ENCODE measurements at regions not wholly inside any gene's neighbourhood (a gene's known extent, or its start where the extent isn't known, plus 50 kb on each side); places are given as distances from the start of the nearest gene placed in this dataset.

DNA sequence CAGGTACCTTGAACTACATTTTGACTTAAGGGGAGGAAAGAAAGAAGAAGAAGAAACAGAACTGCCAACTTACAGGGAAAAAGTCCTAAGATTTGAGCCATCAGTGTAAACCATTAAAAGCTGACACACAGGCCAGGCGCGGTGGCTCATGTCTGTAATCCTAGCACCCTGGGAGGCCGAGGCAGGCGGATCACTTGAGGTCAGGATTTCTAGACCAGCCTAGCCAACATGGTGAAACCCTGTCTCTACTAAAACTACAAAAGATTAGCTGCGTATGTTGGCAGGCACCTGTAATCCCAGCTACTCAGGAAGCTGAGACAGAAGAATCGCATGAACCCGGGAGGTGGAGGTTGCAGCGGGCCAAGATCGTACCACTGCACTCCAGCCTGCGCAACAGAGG is 389.7 kb upstream of the FAM241A start:
- DNase-seq = no peak
- no peaks in the 10 kb centered on the region for H3K9me3 ChIP-seq (replicated peaks; ENCODE audit: control insufficient read depth, low read depth, low read length)
- no peak overlapping the region for H3K27ac ChIP-seq (ENCODE audit: low read length)
- H3K27me3 ChIP-seq (ENCODE audit: control insufficient read depth, insufficient read depth, low read length) = no peaks in the 10 kb centered on the region
- WGBS (ENCODE audit: insufficient coverage) = 79% methylated on average over 4 of the region's 10 CpGs
- no peak overlapping the region for H3K4me3 ChIP-seq (ENCODE audit: low read length)
- H3K4me1 ChIP-seq (ENCODE audit: control insufficient read depth, insufficient read depth, low read length) = no peaks in the 10 kb centered on the region
- no peaks in the 10 kb centered on the region for H3K36me3 ChIP-seq (ENCODE audit: control insufficient read depth, insufficient read depth, low read length)

DNA sequence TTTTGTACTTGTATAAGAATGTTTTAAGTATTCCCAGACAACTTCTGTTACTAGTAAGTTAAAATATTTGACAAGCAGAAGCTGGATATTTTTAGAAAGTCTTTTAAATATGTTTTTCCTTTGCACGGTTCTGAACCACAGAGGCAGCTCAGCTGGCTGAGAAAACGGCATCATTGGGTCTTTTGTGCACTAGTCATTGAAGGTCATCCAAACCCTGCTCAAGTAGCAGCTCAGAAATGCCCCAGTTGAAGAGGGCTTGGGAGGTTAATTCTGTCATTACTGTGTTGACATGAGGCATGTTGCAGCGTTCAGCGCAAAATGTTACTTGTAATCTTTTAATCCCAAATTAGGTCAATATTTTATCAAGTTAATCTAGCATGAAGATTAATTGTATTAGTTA is 383.7 kb upstream of the FAM241A start:
- Histone ChIP-seq H3K4me3 (ENCODE audit: low read length) (no peak overlapping the region), H3K4me1 (ENCODE audit: control insufficient read depth, insufficient read depth, low read length) (no peaks in the 10 kb centered on the region), H3K27me3 (ENCODE audit: control insufficient read depth, insufficient read depth, low read length) (no peaks in the 10 kb centered on the region), H3K36me3 (ENCODE audit: control insufficient read depth, insufficient read depth, low read length) (no peaks in the 10 kb centered on the region), H3K9me3 (replicated peaks; ENCODE audit: control insufficient read depth, low read depth, low read length) (no peaks in the 10 kb centered on the region), H3K27ac (ENCODE audit: low read length) (no peak overlapping the region)
- peak; percentile 3 for DNase-seq
- WGBS (ENCODE audit: insufficient coverage) = no CpG with 5 or more reads among the region's 4 CpGs

DNA sequence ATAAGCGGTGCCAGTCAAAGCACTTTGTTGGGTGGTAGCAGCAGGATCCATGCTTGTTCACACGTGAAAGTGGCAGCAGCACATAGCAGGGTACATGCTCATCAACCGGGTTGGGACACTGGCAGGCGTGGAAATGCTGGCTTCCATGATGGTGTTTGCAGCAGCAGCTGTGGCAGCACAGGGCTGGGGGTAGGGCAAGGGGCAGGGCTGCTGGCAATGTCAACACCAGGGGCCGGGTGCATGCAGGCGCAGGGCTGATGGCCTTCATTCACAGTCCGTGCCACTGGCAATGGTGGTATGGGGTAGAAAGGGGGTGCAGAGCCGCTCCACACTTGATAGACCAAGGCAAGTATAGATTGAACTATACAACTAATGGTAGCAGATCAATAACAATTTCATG is 374.7 kb upstream of the FAM241A start:
- Histone ChIP-seq H3K9me3 (replicated peaks; ENCODE audit: control insufficient read depth, low read depth, low read length) (no peaks in the 10 kb centered on the region), H3K4me1 (ENCODE audit: control insufficient read depth, insufficient read depth, low read length) (no peaks in the 10 kb centered on the region), H3K36me3 (ENCODE audit: control insufficient read depth, insufficient read depth, low read length) (no peaks in the 10 kb centered on the region), H3K4me3 (ENCODE audit: low read length) (no peak overlapping the region), H3K27ac (ENCODE audit: low read length) (no peak overlapping the region), H3K27me3 (ENCODE audit: control insufficient read depth, insufficient read depth, low read length) (no peaks in the 10 kb centered on the region)
- DNase-seq = no peak
- WGBS (ENCODE audit: insufficient coverage) = 94% methylated on average over 6 of the region's 8 CpGs

DNA sequence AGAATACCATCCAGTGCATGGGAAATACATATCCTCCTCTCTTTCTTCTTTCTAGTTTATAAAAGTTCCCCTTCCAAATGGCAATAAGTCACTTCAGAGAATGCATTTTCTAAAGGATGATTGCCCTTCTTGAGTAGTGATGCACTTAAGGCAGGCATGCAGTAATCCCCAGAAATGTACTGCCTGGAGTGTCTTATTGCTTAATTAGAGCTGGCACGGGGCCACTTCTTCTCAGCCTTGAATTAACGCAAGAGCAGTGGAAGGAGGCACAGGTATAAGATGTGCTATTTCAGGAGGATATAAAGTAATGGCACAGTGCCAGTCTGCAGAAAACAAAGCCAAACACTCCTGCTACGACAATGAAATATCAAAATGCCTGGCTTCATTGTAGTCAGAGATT is 371.4 kb upstream of the FAM241A start:
- no peaks in the 10 kb centered on the region for H3K27me3 ChIP-seq (ENCODE audit: control insufficient read depth, insufficient read depth, low read length)
- no peaks in the 10 kb centered on the region for H3K36me3 ChIP-seq (ENCODE audit: control insufficient read depth, insufficient read depth, low read length)
- H3K4me3 ChIP-seq (ENCODE audit: low read length) = no peak overlapping the region
- no peak overlapping the region for H3K27ac ChIP-seq (ENCODE audit: low read length)
- H3K9me3 ChIP-seq (replicated peaks; ENCODE audit: control insufficient read depth, low read depth, low read length) = no peaks in the 10 kb centered on the region
- no peaks in the 10 kb centered on the region for H3K4me1 ChIP-seq (ENCODE audit: control insufficient read depth, insufficient read depth, low read length)
- DNase-seq = no peak
- 40% methylated on average over 1 of the region's 3 CpGs for WGBS (ENCODE audit: insufficient coverage)

DNA sequence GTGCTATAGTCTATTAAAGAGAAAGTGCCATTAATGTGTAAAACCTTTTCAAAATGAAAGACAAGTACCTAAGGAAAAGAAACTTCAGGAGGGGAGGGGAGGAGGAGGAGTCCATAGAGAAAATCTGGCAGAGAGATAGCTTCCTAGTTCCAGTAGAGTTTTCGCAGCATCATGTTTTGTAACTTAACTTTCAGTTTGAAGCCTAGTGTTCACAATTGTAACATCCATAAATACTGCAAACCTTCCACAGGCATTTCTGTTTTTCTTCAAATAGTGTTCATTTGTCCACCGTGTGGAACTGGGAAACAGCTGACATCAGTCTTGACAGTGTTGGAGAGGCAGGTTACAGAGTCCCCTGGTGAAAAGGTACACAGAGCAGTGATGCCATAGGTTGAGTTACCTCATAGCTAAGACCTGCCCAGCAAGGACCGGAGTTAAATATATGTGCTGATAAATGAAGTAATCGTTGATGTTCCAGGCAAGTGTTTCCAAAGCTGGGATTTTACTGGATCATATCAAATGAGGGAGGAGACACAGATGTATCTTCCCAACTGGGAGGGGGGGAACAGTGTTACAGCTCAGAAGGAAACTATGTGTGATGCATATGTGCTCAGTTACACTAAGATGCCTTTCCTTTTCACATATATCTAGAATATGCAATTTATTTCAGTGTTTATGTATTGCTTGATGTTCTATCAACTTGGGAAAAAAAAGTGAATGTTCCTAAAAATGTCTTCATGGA is 369.5 kb upstream of the FAM241A start:
- Histone ChIP-seq H3K4me3 (ENCODE audit: low read length) (no peak overlapping the region), H3K27ac (ENCODE audit: low read length) (no peak overlapping the region), H3K36me3 (ENCODE audit: control insufficient read depth, insufficient read depth, low read length) (no peaks in the 10 kb centered on the region), H3K27me3 (ENCODE audit: control insufficient read depth, insufficient read depth, low read length) (no peaks in the 10 kb centered on the region), H3K4me1 (ENCODE audit: control insufficient read depth, insufficient read depth, low read length) (no peaks in the 10 kb centered on the region), H3K9me3 (replicated peaks; ENCODE audit: control insufficient read depth, low read depth, low read length) (no peaks in the 10 kb centered on the region)
- peak; percentile 8 for DNase-seq
- 37% methylated on average over 3 of the region's 4 CpGs for WGBS (ENCODE audit: insufficient coverage)

DNA sequence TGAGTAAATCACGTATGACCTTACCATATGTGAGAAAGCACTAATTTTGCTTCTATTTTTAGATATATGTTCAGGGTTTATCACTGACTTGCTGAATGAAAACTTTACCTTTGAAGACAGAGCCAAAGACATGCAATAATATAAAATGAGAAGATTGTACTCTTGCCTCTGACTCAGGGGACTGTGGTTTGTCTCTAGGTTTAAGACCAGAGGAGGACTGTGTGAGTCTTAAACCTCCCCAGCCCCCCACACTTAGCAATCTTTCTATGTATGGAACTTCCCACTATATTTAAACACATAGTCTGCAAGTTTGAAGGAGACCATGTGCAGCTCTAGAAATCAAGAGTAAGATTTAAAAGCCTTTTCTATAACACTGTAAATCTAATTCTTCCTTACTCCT is 368.7 kb upstream of the FAM241A start:
- Histone ChIP-seq H3K27me3 (ENCODE audit: control insufficient read depth, insufficient read depth, low read length) (no peaks in the 10 kb centered on the region), H3K4me3 (ENCODE audit: low read length) (no peak overlapping the region), H3K36me3 (ENCODE audit: control insufficient read depth, insufficient read depth, low read length) (no peaks in the 10 kb centered on the region), H3K9me3 (replicated peaks; ENCODE audit: control insufficient read depth, low read depth, low read length) (no peaks in the 10 kb centered on the region), H3K4me1 (ENCODE audit: control insufficient read depth, insufficient read depth, low read length) (no peaks in the 10 kb centered on the region), H3K27ac (ENCODE audit: low read length) (no peak overlapping the region)
- no CpG with 5 or more reads among the region's 1 CpG for WGBS (ENCODE audit: insufficient coverage)
- DNase-seq = no peak

DNA sequence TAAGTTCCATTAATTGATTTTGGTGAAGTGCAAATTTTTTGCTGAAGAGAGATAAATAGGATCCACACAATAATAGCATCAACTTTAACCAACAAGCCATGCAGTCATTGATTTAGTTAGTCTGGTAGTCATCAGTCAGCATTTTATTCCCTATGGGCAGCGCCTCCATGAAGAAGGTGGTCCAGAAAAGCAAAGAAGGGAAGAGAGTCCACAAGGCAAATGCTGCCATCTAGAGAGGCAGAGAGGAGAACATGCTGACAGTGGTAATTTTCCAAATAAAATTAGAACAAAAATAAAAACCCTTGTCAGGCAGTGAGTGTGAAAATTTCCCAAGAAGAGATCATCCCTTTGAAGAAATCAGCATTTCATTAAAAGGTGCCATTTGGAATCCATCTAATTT is 366.7 kb upstream of the FAM241A start:
- Histone ChIP-seq H3K9me3 (replicated peaks; ENCODE audit: control insufficient read depth, low read depth, low read length) (no peaks in the 10 kb centered on the region), H3K4me1 (ENCODE audit: control insufficient read depth, insufficient read depth, low read length) (no peaks in the 10 kb centered on the region), H3K27ac (ENCODE audit: low read length) (no peak overlapping the region), H3K36me3 (ENCODE audit: control insufficient read depth, insufficient read depth, low read length) (no peaks in the 10 kb centered on the region), H3K27me3 (ENCODE audit: control insufficient read depth, insufficient read depth, low read length) (no peaks in the 10 kb centered on the region), H3K4me3 (ENCODE audit: low read length) (no peak overlapping the region)
- DNase-seq = no peak
- no CpG with 5 or more reads among the region's 1 CpG for WGBS (ENCODE audit: insufficient coverage)

DNA sequence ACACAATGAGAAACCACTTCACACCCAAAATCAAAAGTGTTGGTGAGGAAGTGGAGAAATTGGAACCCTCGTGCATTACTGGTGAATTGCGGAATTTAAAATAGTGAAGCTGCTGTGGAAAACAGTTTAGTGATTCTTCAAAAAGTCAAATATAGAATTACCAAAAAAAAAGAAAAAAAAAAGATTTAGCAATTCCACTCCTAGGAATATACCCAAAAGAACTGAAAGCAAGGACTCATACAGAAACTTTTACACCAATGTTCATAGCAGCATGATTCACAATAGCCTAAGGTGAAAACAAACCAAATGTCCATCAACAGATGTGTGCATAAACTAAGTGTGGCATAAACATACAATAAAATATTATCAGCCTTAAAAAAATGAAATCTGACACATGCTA is 364.3 kb upstream of the FAM241A start:
- no peak for DNase-seq
- no peaks in the 10 kb centered on the region for H3K36me3 ChIP-seq (ENCODE audit: control insufficient read depth, insufficient read depth, low read length)
- H3K27me3 ChIP-seq (ENCODE audit: control insufficient read depth, insufficient read depth, low read length) = no peaks in the 10 kb centered on the region
- no peak overlapping the region for H3K4me3 ChIP-seq (ENCODE audit: low read length)
- no peak overlapping the region for H3K27ac ChIP-seq (ENCODE audit: low read length)
- no peaks in the 10 kb centered on the region for H3K4me1 ChIP-seq (ENCODE audit: control insufficient read depth, insufficient read depth, low read length)
- WGBS (ENCODE audit: insufficient coverage) = no CpG with 5 or more reads among the region's 2 CpGs
- no peaks in the 10 kb centered on the region for H3K9me3 ChIP-seq (replicated peaks; ENCODE audit: control insufficient read depth, low read depth, low read length)

DNA sequence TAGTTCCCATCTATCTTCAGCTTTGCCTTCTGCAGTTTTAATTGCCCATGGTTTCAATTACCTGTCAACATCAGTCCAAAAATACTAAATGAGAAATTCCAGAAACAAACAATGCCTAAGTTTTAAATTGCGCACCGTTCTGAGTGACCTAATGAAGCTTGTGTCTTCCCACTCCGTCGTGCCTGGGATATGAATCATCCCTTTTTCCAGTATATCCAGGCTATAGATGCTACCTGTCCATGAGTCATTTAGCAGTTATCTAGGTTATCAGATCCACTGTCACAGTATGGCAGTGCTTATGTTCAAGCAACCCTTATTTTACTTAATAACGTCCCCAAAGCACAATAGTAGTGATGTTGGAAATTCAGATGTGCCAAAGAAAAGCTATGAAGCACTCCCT is 363.6 kb upstream of the FAM241A start:
- H3K4me1 ChIP-seq (ENCODE audit: control insufficient read depth, insufficient read depth, low read length) = no peaks in the 10 kb centered on the region

DNA sequence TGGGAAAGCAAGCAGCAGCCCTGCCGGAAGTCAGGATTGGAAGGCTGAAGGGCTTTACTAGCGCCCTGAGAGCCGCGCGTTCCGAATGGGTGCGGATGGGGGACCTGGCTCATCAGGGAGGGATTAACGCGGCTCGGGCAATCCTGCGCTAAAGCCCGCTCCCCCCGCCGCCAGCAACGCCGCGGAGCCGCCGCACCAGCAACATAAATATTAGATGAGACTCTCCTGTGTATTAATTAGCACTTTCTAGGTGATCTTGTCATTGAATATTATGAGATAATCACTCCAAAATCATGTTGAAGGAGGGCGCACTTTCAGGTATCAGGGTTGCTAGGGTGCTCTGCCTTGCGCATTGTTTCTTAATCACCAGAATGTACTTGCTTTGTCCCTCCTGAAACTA is 357.2 kb upstream of the FAM241A start:
- H3K4me1 ChIP-seq (ENCODE audit: control insufficient read depth, insufficient read depth, low read length) = peaks cover 3% of the 10 kb centered on the region
- no peak overlapping the region for H3K4me3 ChIP-seq (ENCODE audit: low read length)
- no peak overlapping the region for H3K27ac ChIP-seq (ENCODE audit: low read length)
- WGBS (ENCODE audit: insufficient coverage) = 29% methylated on average over 1 of the region's 21 CpGs
- H3K9me3 ChIP-seq (replicated peaks; ENCODE audit: control insufficient read depth, low read depth, low read length) = no peaks in the 10 kb centered on the region
- no peaks in the 10 kb centered on the region for H3K36me3 ChIP-seq (ENCODE audit: control insufficient read depth, insufficient read depth, low read length)
- no peak for DNase-seq
- H3K27me3 ChIP-seq (ENCODE audit: control insufficient read depth, insufficient read depth, low read length) = peaks cover 5% of the 10 kb centered on the region

More for the DNA sequence above, 363.6 kb upstream of the FAM241A start:
- no peak overlapping the region for H3K4me3 ChIP-seq (ENCODE audit: low read length)
- WGBS (ENCODE audit: insufficient coverage) = 71% methylated on average over 3 of the region's 5 CpGs
- H3K9me3 ChIP-seq (replicated peaks; ENCODE audit: control insufficient read depth, low read depth, low read length) = no peaks in the 10 kb centered on the region
- no peaks in the 10 kb centered on the region for H3K27me3 ChIP-seq (ENCODE audit: control insufficient read depth, insufficient read depth, low read length)
- no peaks in the 10 kb centered on the region for H3K36me3 ChIP-seq (ENCODE audit: control insufficient read depth, insufficient read depth, low read length)
- H3K27ac ChIP-seq (ENCODE audit: low read length) = no peak overlapping the region
- DNase-seq = no peak
